C4-2B (cell line): ENCODE measurements at regions not wholly inside any gene's neighbourhood (a gene's known extent, or its start where the extent isn't known, plus 50 kb on each side); places are given as distances from the start of the nearest gene placed in this dataset.

Source experiments
- H3K27ac ChIP-seq: fragments of 450-650 bp; 2 replicates; pipeline ENCODE4 v1.5.1; 2017
- CTCF ChIP-seq: fragments of 450-650 bp; conservative IDR thresholded peaks from 2 replicates; pipeline ENCODE4 v1.5.1; 2017; ENCODE audit warnings: mild to moderate bottlenecking
- ZFX ChIP-seq: fragments of 450-650 bp; IDR thresholded peaks from 2 replicates; pipeline ENCODE4 v1.6.1; 2017

- H3K27ac ChIP-seq: no peak overlapping the region
Observed at GRCh38 chr4:126451237-126451873, 1136.6 kb downstream of the FAT4 start.

GRCh38 chr4:126455865-126456264, 1141.1 kb downstream of the FAT4 start:
- TF ChIP-seq ZFX (no peak), CTCF (no peak)
- H3K27ac ChIP-seq: no peak overlapping the region

More at GRCh38 chr4:126451237-126451873, 1136.6 kb downstream of the FAT4 start:
- TF ChIP-seq ZFX (no peak), CTCF (no peak)

GRCh38 chr4:126458993-126459392, 1144.2 kb downstream of the FAT4 start:
- H3K27ac ChIP-seq: no peak overlapping the region
- TF ChIP-seq CTCF: no peak
- no peak for TF ChIP-seq ZFX

- TF ChIP-seq CTCF (no peak), ZFX (no peak)
- H3K27ac ChIP-seq: no peak overlapping the region
Observed at GRCh38 chr4:126465341-126465740, 1150.6 kb downstream of the FAT4 start.

- H3K27ac ChIP-seq: no peak overlapping the region
- no peak for TF ChIP-seq CTCF
- no peak for TF ChIP-seq ZFX
Observed at GRCh38 chr4:126466848-126467247, 1152.1 kb downstream of the FAT4 start.

GRCh38 chr4:126468144-126468543, 1153.4 kb downstream of the FAT4 start:
- no peak overlapping the region for H3K27ac ChIP-seq
- TF ChIP-seq CTCF (no peak), ZFX (no peak)

- TF ChIP-seq CTCF (no peak), ZFX (no peak)
- H3K27ac ChIP-seq: no peak overlapping the region
Observed at GRCh38 chr4:126470862-126471261, 1156.1 kb downstream of the FAT4 start.
